Stomach (tissue), 8 donors: ENCODE measurements at regions not wholly inside any gene's neighbourhood (a gene's known extent, or its start where the extent isn't known, plus 50 kb on each side); places are given as distances from the start of the nearest gene placed in this dataset.
"Not testable (repeated sequence)": the region's sequence is repeated elsewhere in the genome, so short reads cannot be mapped to it uniquely, and the experiment has no call there.

ENCODE experiments used
- DNase-seq, 2 donors: peaks; one replicate each; pipeline versions ENCODE4 v3.0.0 to v3.0.0-alpha.2; 2013 to 2019
- H3K27ac ChIP-seq, 5 donors: fragments of 200-600 bp in 4 of 5; sonication (generic) in 4 of 5; one replicate each; pipeline ENCODE4 v1.5.1; 2013 to 2019; ENCODE audit warnings: mild to moderate bottlenecking in 1 of 5, moderate library complexity in 1 of 5
- H3K27me3 ChIP-seq, 3 donors: fragments of 200-600 bp; sonication (generic); one replicate each; pipeline ENCODE4 v1.5.1; 2017 to 2019; ENCODE audit warnings: mixed run types in 1 of 3
- H3K36me3 ChIP-seq, 4 donors: fragments of 200-600 bp; sonication (generic); 1 replicate in 3 of 4; 2 replicates in 1 of 4; pipeline ENCODE4 v1.5.1; 2016 to 2019
- H3K4me1 ChIP-seq, 4 donors: fragments of 200-600 bp; sonication (generic); one replicate each; pipeline ENCODE4 v1.5.1; 2016 to 2019
- H3K4me3 ChIP-seq, 4 donors: fragments of 200-600 bp; sonication (generic) in 3 of 4; one replicate each; pipeline ENCODE4 v1.5.1; 2016 to 2019; ENCODE audit warnings: mild to moderate bottlenecking in 1 of 4
- H3K9me3 ChIP-seq, 4 donors: fragments of 200-600 bp; sonication (generic); one replicate each; pipeline ENCODE4 v1.5.1; 2016 to 2019
- CTCF ChIP-seq, 7 experiments: fragments of 450-650 bp in 4 of 7; fragments of 200-600 bp in 3 of 7; sonication (generic) in 3 of 7; IDR thresholded peaks; one replicate each; pipeline ENCODE4 v1.5.1; 2016 to 2019; ENCODE audit warnings: antibody characterized with exemption in 7 of 7, control low read depth in 2 of 7, mild to moderate bottlenecking in 1 of 7
- EP300 ChIP-seq: sonication (generic); formaldehyde crosslinking; IDR thresholded peaks from one replicate; pipeline ENCODE4 v1.6.1; 2017; ENCODE audit warnings: antibody characterized with exemption
- POLR2A ChIP-seq, 4 donors: fragments of 450-650 bp; IDR thresholded peaks; one replicate each; pipeline ENCODE4 v1.6.1; 2016; ENCODE audit warnings: antibody characterized with exemption in 4 of 4, control low read depth in 2 of 4, mild to moderate bottlenecking in 1 of 4, moderate library complexity in 1 of 4
- POLR2AphosphoS5 ChIP-seq, 3 donors: sonication (generic); formaldehyde crosslinking; IDR thresholded peaks; one replicate each; pipeline ENCODE4 v1.6.1; 2016; ENCODE audit warnings: antibody characterized with exemption in 3 of 3
- WGBS, 5 donors: extraction: QIAGEN DNeasy Blood & Tissue Kit in 3 of 5; methylation state at CpG; one replicate each; pipeline versions ENCODE4 v1.1.5 to v1.1.7; 2013 to 2018; 5-methylcytosine and 5-hydroxymethylcytosine counted together
- intact Hi-C: fragments of 100-400 bp; cut with DNase I; formaldehyde crosslinking; loops from one replicate; pipeline ENCODE4 v1.15.1; 2023; ENCODE audit warnings: low total_unique reads
- small RNA-seq, 4 donors: library from RNA; depleted of rRNA; stranded (forward); fragments of <200 nt; gene quantifications; one replicate each; pipeline ENCODE3, GENCODE V24; 2016
- donor health status: healthy with polysubstance abuse.
- donor health status: Bipolar disorder and iron deficiency.
- donor health status: healthy.

- no peaks in the 10 kb centered on the region for H3K36me3 ChIP-seq
- H3K9me3 ChIP-seq, result peaks cover 0 to 5% (median 0%) of the 10 kb centered on the region in 4 donors
- peak in 1 of 2 donors; percentile 81 for DNase-seq
- intact Hi-C loops, result no loop called here
- H3K4me1 ChIP-seq, result peaks cover 0 to 9% (median 3%) of the 10 kb centered on the region in 4 donors
- no peak for TF ChIP-seq EP300
- TF ChIP-seq POLR2AphosphoS5 (IDR thresholded peaks at IDR 0.05), result no peak
- no peak for TF ChIP-seq CTCF (IDR thresholded peaks at IDR 0.05)
- TF ChIP-seq POLR2A (IDR thresholded peaks at IDR 0.05), result no peak
- no peak overlapping the region for H3K4me3 ChIP-seq
- peak overlapping the region in 1 of 5 donors; percentile 15 for H3K27ac ChIP-seq
- H3K27me3 ChIP-seq, result no peaks in the 10 kb centered on the region
- WGBS, 5 donors, result 20 to 44% (median 33%) methylated on average over 2 of the region's 2 CpGs
Observed at GRCh38 chr5:87210743-87211142, 56.9 kb upstream of the RASA1 start.

DNA sequence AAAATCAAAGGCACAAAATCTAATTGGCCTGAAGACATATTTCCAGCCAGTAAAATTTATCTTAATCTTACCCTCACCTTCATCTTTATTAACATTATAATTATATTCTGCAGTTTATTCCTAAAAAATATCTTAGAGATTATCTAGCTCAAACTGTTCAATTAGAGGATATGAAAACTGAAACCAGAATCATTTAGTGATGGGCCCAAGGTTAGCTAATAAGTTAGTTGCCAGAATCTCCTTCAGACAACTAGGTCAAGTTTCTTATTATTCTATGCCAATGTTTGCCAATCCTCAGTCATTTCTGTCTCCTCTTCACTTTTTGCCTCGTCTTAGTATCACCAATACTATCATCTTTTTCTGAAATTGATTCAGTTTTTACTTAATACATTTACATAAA lies 56.0 kb upstream of the RASA1 start:
- H3K9me3 ChIP-seq, result peaks cover 0 to 5% (median 0%) of the 10 kb centered on the region in 4 donors
- H3K36me3 ChIP-seq, result no peaks in the 10 kb centered on the region
- no peaks in the 10 kb centered on the region for H3K27me3 ChIP-seq
- intact Hi-C loops, result no loop called here
- H3K4me1 ChIP-seq, result peaks cover 0 to 9% (median 3%) of the 10 kb centered on the region in 4 donors
- DNase-seq, result no peak
- no peak overlapping the region for H3K27ac ChIP-seq
- TF ChIP-seq CTCF (IDR thresholded peaks at IDR 0.05), result no peak
- no peak for TF ChIP-seq POLR2AphosphoS5 (IDR thresholded peaks at IDR 0.05)
- no peak for TF ChIP-seq EP300
- no peak for TF ChIP-seq POLR2A (IDR thresholded peaks at IDR 0.05)
- H3K4me3 ChIP-seq, result no peak overlapping the region
- 46 to 70% (median 62%) methylated on average over 1 of the region's 1 CpG for WGBS, 5 donors

DNA sequence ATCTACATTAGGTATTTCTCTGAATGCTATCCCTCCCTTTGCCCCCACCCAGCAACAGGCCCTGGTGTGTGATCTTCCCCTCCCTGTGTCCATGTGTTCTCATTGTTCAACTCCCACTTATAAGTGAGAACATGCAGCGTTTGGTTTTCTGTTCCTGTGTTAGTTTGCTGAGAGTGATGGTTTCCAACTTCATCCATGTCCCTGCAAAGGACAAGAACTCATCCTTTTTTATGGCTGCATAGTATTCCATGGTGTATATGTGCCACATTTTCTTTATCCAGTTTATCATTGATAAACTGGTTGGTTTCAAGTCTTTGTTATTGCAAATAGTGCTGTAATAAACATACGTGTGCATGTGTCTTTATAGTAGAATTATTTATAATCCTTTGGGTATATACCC lies 55.5 kb upstream of the RASA1 start:
- H3K27me3 ChIP-seq, H3K27ac ChIP-seq, H3K4me3 ChIP-seq, DNase-seq, H3K36me3 ChIP-seq, intact Hi-C loops, H3K4me1 ChIP-seq, H3K9me3 ChIP-seq: not testable (repeated sequence)
- 43 to 92% (median 82%) methylated on average over 2 of the region's 2 CpGs for WGBS, 5 donors

DNA sequence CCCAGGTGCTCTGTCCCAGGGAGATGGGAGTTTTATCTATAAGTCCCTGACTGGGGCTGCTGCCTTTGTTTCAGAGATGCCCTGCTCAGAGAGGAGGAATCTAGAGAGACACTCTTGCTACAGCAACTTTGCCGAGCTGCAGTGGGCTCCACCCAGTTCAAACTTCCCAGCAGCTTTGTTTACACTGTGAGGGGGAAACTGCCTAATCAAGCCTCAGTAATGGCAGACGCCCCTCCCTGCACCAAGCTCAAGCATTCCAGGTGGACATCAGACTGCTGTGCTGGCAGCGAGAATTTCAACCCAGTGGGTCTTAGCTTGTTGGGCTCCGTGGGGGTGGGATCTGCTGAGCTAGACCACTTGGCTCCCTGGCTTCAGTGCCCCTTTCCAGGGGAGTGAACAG lies 50.2 kb upstream of the RASA1 start:
- peak in 1 of 2 donors; percentile 10 for DNase-seq

More for the DNA sequence above, 50.2 kb upstream of the RASA1 start:
- H3K9me3 ChIP-seq, H3K4me3 ChIP-seq, intact Hi-C loops, H3K36me3 ChIP-seq, H3K4me1 ChIP-seq, H3K27me3 ChIP-seq, H3K27ac ChIP-seq: not testable (repeated sequence)
- 20 to 46% (median 35%) methylated on average over 4 of the region's 4 CpGs for WGBS, 5 donors

Small RNA genes in the stretch of these regions (small RNA-seq; reads per million reads assigned to genes)
- gene MIR4280, result 0 reads per million in 4 donors
- gene RN7SKP34, result 0 reads per million in 4 donors
